ENCODE measurements at regions not wholly inside any gene's neighbourhood (a gene's known extent, or its start where the extent isn't known, plus 50 kb on each side); places are given as distances from the start of the nearest gene placed in this dataset.
"Not testable (repeated sequence)": the region's sequence is repeated elsewhere in the genome, so short reads cannot be mapped to it uniquely, and the experiment has no call there.

DNA sequence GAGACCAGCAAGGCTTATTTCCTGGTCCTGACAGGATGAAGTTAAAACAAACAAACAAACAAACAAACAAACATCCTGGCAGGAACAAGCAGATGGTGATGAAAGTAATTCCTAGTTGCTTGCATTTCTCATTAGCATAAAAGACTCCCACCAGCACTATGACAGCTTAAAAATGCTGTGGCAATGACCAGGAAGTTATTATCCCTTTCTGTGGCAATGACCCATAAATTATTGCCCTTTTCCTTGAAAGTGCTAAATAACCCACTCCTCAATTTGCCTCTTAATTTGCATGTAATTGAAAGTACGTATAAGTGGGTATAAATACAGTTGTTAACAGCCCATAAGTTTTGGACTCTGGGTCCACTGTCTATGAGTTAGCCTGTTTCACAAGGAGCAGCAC lies 727.6 kb upstream of the NEGR1 start:
- TF ChIP-seq, protein P1, sequence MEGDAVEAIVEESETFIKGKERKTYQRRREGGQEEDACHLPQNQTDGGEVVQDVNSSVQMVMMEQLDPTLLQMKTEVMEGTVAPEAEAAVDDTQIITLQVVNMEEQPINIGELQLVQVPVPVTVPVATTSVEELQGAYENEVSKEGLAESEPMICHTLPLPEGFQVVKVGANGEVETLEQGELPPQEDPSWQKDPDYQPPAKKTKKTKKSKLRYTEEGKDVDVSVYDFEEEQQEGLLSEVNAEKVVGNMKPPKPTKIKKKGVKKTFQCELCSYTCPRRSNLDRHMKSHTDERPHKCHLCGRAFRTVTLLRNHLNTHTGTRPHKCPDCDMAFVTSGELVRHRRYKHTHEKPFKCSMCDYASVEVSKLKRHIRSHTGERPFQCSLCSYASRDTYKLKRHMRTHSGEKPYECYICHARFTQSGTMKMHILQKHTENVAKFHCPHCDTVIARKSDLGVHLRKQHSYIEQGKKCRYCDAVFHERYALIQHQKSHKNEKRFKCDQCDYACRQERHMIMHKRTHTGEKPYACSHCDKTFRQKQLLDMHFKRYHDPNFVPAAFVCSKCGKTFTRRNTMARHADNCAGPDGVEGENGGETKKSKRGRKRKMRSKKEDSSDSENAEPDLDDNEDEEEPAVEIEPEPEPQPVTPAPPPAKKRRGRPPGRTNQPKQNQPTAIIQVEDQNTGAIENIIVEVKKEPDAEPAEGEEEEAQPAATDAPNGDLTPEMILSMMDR (IDR thresholded peaks at IDR 0.05; ENCODE audit: insufficient read depth, low read depth, low read length, missing control alignments) = no peak
- no peak overlapping the region for H3K4me3 ChIP-seq (ENCODE audit: low read depth, low read length)
- DNase-seq (ENCODE audit: low read depth) = no peak

DNA sequence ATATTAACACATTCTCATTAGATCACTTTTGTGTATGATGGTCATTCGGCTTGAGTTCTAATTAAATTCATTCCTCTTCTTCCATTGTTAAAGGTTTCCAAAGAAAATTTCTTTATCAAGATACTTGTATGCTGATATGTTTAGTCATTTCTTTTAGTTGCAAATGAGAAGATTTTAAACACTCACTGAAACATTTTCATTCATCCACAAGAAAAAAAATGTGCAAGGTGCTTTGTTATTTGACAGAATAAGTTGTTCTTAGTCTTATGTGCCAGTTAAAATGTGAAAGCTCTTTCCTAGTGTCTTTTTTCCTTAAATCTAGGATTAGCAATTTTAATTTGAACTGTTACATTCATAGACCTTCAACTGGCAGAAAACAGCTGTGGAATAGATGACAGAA lies 727.0 kb upstream of the NEGR1 start:
- DNase-seq (ENCODE audit: low read depth) = no peak
- H3K4me3 ChIP-seq (ENCODE audit: low read depth, low read length) = no peak overlapping the region
- TF ChIP-seq, protein P1 (IDR thresholded peaks at IDR 0.05; ENCODE audit: insufficient read depth, low read depth, low read length, missing control alignments) = no peak

DNA sequence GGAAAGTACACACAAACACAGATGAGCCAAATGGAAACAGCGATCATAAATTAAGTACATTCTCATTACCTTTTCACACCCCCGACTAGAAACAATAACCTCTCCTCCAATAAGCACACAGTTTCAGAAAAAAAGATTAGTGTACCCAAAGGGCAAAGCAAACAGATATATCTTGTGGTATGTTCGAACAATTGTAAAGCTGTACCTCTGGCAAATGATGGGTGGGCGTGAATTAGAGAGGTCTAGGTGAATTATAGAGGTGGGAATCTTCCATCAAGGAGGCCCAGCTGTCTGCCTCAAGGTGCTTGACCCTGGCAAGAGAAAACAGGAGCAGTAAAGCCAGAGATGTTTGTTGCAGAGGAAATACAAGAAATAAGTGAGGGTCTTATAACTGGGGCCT lies 715.3 kb upstream of the NEGR1 start:
- no peak for DNase-seq (ENCODE audit: low read depth)
- TF ChIP-seq, protein P1 (IDR thresholded peaks at IDR 0.05; ENCODE audit: insufficient read depth, low read depth, low read length, missing control alignments) = no peak
- no peak overlapping the region for H3K4me3 ChIP-seq (ENCODE audit: low read depth, low read length)

DNA sequence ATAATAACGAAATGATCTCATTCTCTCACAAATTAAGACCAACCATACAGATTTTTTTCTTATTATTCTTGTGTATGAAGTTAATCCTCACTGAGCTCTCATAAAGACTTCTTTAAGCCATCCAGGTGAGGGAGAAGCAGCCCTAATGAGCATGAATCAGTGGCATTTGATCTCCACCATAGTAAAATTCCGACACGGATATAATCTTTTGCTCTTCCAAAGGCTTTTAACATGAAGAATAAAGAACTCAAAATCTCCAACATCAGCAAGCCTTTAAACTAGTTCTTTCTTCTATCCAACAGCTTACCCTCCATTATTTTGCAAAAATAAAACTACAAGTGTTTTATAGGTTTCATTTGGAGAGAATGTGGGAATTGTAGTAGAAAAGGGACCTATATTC lies 714.7 kb upstream of the NEGR1 start:
- TF ChIP-seq, protein P1 (IDR thresholded peaks at IDR 0.05; ENCODE audit: insufficient read depth, low read depth, low read length, missing control alignments) = no peak
- no peak for DNase-seq (ENCODE audit: low read depth)
- no peak overlapping the region for H3K4me3 ChIP-seq (ENCODE audit: low read depth, low read length)

DNA sequence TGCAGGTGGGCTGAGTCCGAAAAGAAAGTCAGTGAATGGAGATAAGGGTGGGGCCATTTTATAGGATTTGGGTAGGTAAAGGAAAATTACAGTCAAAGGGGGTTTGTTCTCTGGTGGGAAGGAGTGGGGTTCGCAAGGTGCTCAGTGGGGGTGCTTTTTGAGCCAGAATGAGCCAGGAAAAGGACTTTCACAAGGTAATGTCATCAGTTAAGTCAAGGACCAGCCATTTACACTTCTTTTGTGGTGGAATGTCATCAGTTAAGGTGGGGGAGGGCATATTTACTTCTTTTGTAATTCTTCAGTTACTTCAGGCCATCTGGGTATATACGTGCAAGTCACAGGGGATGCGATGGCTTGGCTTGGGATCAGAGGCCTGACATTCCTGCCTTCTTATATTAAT lies 705.5 kb upstream of the NEGR1 start:
- not testable (repeated sequence) for H3K4me3 ChIP-seq (ENCODE audit: low read depth, low read length); DNase-seq (ENCODE audit: low read depth)

DNA sequence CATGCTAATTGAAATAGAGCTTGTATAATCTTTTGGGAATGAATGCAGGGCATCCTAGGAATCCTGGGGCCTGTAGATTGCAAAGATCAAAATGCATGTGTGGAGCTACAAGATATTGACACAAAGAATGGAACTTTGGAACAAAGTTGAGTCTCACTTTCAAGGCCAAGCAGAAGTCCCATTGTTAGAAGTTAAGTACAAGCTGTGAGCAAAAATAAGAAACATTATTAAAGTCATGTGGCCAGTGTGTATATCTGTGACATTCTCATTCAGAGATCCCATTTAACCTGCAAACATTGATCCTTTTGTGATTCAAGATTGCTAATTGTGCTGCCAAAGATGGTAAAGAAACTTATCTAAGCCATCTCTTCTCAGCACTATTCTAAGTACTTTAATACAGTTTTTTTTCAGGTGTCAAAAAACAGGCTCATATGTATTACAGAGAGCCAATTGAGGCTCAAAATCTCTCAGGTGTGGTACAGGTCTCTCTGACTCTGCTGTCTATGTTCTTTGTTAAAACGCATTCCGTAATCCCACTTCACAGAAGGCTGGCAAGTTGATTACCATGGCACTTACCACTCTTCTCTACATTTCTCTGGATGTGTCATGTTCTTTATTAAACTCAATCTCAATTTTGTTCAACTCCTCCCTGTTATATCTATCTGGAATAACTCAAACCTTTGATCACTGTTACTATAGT lies 704.4 kb upstream of the NEGR1 start:
- H3K4me3 ChIP-seq (ENCODE audit: low read depth, low read length) = no peak overlapping the region
- DNase-seq (ENCODE audit: low read depth) = no peak
- TF ChIP-seq, protein P1 (IDR thresholded peaks at IDR 0.05; ENCODE audit: insufficient read depth, low read depth, low read length, missing control alignments) = no peak

DNA sequence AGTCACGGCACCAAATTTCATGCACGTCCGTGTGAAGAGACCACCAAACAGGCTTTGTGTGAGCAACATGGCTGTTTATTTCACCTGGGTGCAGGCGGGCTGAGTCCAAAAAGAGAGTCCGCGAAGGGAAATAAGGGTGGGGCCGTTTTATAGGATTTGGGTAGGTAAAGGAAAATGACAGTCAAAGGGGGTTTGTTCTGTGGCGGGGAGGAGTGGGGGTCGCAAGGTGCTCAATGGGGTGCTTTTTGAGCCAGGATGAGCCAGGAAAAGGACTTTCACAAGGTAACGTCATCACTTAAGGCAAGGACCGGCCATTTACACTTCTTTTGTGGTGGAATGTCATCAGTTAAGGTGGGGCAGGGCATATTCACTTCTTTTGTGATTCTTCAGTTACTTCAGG lies 702.7 kb upstream of the NEGR1 start:
- not testable (repeated sequence) for DNase-seq (ENCODE audit: low read depth)

DNA sequence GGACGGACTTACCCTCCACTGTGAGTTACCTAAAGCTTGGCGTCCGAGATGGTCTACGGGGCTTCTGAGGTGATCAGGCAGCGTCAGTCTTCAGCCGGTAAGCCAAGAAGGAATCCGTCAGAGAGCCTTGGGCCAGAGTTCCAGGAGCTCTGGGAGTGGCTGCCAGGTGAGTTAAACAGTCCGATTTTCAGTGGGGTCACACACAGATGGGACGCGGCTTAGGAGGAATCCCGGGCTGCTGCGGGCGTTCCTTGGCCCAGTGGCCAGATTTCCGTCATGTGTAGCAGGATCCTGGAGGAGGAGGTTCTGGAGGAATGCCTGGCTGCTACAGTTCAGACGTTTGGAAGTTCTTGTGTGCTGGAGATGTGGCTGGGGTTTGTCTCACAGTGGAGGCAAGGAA lies 700.7 kb upstream of the NEGR1 start:
- DNase-seq (ENCODE audit: low read depth); H3K4me3 ChIP-seq (ENCODE audit: low read depth, low read length): not testable (repeated sequence)

More for the DNA sequence above, 702.7 kb upstream of the NEGR1 start:
- H3K4me3 ChIP-seq (ENCODE audit: low read depth, low read length) = not testable (repeated sequence)
